ENCODE measurements at regions not wholly inside any gene's neighbourhood (a gene's known extent, or its start where the extent isn't known, plus 50 kb on each side); places are given as distances from the start of the nearest gene placed in this dataset.

DNA sequence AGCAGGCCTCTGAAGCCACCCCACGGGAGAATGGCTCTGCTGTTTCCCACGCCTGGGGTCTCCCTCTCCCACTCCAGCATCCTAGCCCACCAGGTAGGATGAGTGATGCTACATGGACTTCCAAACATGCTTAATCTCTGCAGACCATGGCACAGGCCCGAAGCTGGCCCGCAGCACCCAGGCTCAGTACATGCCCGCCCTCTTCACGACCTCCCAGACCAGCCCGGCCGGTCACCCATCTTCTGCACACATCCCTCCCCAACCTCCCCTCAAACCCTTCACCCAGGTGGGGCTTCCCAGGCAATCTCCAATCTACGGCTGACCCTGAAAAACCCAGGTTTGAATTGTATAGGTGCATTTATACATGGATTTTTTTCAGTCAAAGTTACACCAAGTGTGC lies 264.0 kb downstream of the TJP1 start (continued):
- TF ChIP-seq, protein P1, sequence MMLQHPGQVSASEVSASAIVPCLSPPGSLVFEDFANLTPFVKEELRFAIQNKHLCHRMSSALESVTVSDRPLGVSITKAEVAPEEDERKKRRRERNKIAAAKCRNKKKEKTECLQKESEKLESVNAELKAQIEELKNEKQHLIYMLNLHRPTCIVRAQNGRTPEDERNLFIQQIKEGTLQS (IDR thresholded peaks at IDR 0.05; ENCODE audit: insufficient read depth, low read depth, low read length), result no peak
- TF ChIP-seq POLR2A (IDR thresholded peaks at IDR 0.05; ENCODE audit: control extremely low read depth in 1 of 2, low read depth in 2 of 2, low read length in 2 of 2), result no peak
- TF ChIP-seq CBX5 (IDR thresholded peaks at IDR 0.05; ENCODE audit: low read depth, low read length), result no peak
- no peak for TF ChIP-seq BCL11A (IDR thresholded peaks at IDR 0.05; ENCODE audit: low read depth in 2 of 2, low read length in 2 of 2)
- no peak for TF ChIP-seq CREB1 (IDR thresholded peaks at IDR 0.05)

Data from H1 (cell line).